ENCODE measurements at regions not wholly inside any gene's neighbourhood (a gene's known extent, or its start where the extent isn't known, plus 50 kb on each side); places are given as distances from the start of the nearest gene placed in this dataset.
A peak's percentile ranks its signal among the peaks of the same experiment; 100 is the strongest.
"Not testable (repeated sequence)": the region's sequence is repeated elsewhere in the genome, so short reads cannot be mapped to it uniquely, and the experiment has no call there.

DNA sequence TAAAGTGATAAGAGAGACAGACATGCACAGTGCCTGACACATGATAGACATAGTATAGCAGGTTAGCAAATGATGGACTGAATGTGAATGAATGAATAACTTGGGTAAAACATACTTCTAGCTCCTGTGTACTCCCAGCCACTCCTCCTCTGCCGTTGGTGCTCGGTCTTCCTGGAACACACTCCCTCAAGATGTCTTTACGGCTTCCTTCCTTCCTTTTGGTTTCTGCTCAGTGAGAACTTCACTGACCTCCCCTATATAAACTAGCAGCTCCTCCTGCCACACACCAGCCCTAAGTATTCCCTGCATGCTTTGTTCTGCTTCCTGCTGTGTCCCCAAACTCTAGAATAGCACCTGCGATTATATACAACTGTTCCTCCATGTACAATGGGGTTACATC is 50.2 kb downstream of the RAD54L2 start:
- no peak for DNase-seq (ENCODE audit: low read depth, low spot score)

DNA sequence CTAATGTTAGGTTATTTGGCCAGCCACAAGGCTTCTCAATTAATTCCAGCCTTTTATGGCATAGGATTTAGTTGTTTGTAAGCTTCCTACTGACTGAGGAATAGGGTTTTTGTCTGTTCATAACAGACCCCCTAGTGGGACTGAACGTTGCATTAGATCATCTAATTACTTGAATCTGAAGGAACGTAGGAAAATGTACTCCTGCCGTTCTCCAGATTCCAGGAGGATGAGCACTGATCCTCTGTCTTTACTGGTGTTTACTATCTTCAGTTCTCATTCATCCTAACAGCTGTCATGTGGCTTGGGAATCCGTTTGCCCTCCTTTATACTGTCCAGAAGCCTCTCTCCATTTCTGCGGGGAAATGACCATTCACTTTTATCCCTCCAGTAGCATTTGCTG is 52.7 kb downstream of the RAD54L2 start:
- DNase-seq (ENCODE audit: low read depth, low spot score): peak; percentile 12

DNA sequence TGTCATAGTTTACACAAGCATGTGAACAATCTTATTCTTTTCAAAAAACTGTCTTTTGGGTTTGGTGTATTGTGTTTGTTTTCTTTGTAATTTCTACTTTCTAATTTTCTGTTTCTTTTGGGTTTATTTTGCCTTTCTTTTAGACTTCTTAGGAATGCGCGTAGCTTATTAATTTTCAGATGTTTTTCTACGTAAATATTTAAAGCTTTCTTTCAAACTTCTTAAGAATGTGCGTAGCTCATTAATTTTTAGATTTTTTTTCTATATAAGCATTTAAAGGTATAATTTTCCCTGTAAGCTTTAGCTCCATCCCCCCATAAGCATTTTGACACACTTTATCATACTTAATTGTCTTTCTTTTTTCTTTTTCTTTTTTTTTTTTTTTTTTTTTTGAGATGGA is 55.2 kb downstream of the RAD54L2 start:
- no peak for DNase-seq (ENCODE audit: low read depth, low spot score)

DNA sequence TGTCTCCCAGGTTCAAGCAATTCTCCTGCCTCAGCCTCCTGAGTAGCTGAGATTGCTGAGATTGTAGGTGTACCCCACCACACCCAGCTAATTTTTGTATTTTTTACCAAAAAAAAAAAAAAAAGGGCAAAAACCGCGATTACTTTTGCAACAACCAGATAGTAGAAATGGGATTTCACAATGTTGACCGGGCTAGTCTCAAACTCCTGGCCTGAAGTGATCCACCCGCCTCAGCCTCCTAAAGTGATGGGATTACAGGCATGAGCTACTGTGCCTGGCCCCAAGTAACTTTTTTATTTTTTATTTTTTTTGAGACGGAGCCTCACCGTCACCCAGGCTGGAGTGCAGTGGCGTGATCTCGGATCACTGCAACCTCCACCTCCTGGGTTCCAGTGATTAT is 61.1 kb downstream of the RAD54L2 start:
- DNase-seq (ENCODE audit: low read depth, low spot score): not testable (repeated sequence)

DNA sequence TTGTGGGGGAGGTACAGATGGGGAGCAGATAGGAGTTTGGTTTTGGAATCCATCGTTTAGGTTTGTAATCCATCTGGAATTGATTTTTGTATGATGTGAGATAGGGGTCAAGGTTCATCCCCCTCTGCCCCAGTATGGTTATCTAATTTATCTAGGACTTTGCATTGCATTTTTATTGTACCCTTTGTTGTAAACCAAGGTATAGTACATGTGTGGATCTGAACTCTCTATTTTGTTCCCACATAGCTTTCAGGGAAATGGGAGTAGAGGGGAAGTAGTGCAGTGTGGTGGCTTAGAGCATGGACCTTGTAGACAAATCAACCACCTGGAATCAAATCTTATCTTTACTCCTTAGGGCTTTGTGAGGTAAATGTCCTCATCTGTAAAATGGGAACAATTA is 65.7 kb downstream of the RAD54L2 start:
- DNase-seq (ENCODE audit: low read depth, low spot score): no peak

DNA sequence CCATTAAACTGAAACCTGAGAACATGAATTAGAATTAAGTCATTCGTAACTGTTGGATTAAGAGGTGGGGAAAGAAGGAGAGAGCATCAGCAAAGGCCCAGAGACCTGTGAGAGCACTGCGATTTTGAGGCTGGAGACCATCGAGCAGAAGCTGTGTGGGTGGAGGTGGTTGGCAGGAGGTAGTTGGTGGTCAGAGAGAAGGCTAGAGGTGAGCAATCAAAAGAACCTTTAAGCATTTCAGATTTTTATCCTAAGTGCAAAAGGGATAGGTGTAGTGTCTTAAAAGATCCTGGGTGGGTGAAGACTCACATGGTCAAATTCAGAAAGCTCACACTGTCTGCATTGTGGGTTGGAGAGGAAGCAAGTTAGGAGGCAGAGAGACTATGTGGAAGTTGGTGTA is 65.1 kb upstream of the TEX264 start:
- DNase-seq (ENCODE audit: low read depth, low spot score): no peak

DNA sequence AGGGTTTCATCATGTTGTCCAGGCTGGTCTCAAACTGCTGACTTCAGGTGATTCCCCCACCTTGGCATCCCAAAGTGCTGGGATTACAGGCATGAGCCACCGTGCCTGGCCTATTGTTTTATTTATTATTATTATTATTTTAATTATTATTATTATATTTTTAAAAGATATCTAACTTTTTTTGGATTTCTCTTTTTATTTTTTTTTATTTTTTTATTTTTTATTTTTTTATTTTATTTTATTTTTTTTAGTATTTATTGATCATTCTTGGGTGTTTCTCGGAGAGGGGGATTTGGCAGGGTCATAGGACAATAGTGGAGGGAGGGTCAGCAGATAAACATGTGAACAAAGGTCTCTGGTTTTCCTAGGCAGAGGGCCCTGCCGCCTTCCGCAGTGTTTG is 64.2 kb upstream of the TEX264 start:
- not testable (repeated sequence) for DNase-seq (ENCODE audit: low read depth, low spot score)

DNA sequence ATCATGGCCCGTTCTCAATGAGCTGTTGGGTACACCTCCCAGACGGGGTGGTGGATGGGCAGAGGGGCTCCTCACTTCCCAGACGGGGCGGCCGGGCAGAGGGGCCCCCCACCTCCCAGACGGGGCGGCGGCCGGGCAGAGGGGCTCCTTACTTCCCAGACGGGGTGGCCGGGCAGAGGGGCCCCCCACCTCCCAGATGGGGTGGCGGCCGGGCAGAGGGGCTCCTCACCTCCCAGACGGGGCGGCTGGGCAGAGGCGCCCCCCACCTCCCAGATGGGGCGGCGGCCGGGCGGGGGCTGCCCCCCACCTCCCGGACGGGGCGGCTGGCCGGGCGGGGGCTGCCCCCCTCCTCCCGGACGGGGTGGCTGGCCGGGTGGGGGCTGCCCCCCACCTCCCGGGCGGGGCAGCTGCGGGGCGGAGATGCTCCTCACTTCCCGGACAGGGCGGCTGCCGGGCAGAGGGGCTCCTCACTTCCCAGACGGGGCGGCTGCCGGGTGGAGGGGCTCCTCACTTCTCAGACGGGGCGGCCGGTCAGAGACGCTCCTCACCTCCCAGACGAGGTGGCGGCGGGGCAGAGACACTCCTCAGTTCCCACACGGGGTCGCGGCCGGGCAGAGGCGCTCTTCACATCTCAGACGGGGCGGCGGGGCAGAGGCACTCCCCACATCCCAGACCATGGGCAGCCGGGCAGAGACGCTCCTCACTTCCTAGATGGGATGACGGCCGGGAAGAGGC is 63.3 kb upstream of the TEX264 start:
- not testable (repeated sequence) for DNase-seq (ENCODE audit: low read depth, low spot score)

DNA sequence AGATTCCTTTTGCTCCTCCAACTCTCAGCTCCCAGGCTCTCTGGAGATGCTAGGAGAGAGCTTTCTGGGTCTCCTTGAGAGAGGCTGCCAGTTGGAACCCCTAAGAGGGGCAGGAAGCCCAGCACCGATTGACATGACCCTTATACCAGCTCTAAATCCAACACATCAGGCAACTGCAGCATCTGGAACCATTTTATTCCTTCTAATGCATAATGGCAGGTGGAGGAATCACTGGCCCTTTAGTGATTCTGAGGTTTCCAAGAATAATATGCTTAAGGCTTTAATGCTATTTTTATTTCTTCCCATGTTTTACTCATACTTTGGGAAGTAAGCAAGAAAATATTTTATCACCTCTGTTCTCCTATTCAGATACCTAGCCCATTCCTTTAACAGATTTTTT is 60.3 kb upstream of the TEX264 start:
- DNase-seq (ENCODE audit: low read depth, low spot score): no peak

DNA sequence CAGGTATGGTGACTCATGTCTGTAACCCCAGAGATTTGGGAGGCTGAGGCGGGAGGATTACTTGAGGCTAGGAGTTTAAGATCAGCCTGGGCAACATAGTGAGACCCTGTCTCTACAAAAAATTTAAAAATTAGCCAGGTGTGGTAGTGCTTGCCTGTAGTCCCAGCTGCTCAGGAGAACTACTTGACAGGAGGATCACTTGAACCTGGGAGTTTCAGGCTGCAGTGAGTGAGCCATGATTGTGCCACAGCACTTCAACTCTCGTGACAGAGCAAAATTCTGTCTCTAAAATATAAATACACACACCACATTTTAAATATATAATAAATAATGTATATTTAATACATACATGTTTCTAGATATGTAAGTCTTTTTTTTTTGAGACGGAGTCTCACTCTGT is 53.5 kb upstream of the TEX264 start:
- DNase-seq (ENCODE audit: low read depth, low spot score): no peak

DNA sequence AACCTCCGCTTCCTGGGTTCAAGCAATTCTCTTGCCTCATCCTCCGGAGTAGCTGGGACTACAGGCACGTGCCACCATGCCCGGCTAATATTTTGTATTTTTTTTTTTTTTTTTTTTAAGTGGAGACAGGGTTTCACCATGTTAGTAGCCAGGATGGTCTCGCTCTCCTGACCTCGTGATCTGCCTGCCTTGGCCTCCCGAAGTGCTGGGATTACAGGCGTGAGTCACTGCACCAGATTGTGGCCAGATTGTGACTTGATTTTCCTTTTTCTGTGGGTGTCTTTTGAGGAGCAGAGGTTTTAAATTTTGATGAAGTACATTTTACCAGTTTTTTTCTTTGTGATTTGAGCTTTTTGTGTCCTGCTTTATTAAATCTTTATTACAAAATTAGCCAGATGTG is 53.0 kb upstream of the TEX264 start:
- not testable (repeated sequence) for DNase-seq (ENCODE audit: low read depth, low spot score)

DNA sequence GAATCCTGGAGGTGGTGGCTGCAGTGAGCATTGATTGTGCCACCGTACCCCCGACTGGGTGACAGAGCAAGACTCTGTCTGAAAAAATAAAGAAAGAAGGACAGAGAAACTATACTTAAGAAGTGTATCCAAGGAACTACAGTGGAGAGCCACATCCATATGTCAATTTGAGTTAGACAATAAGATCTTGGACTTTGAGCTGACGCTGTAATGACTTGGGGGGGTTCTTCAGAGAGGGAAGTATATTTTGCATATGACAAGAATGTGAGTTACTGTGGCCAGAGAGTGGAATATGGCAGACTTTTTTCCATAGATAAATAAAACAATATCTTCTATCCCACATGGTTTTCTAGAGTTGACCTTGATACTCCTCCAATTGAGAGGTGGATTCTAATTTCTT is 52.6 kb upstream of the TEX264 start:
- no peak for DNase-seq (ENCODE audit: low read depth, low spot score)

DNA sequence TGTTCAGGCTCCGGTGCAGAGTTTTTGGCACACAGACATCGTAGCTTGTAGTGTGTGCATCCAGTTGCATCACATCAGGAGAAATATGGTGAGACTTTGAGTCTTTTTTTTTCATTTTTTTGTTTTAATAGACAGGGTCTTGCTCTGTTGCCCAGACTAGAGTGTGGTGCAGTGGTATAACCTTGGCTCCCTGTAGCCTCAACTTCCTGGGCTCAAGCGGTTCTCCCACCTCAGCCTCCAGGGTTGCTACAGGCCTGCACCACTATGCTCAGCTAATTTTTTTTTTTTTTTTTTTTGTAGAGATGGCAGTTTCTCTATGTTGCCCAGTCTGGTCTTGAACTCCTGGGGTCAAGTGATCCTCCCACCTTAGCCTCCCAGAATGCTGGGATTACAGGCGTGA is 51.1 kb upstream of the TEX264 start:
- DNase-seq (ENCODE audit: low read depth, low spot score): no peak

DNA sequence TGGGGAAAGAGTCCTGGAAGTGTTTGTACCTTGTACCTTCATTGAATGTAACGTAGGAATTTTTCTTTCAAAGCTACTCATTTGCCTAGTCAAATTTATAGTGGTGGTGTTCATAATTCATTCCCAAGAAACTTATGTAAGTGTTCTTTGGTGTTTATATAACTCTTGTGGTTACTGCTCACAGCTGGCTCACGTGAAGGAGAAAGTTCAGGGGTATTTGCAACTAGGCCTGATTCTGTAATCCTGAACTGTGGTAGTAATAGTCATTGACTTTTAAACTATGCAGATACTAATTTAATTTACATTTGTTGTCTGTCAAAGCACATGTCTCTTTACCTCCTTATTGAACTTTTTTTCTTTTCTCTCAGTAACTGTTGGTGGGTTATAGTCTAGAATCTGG is 50.5 kb upstream of the TEX264 start:
- DNase-seq (ENCODE audit: low read depth, low spot score): no peak

DNA sequence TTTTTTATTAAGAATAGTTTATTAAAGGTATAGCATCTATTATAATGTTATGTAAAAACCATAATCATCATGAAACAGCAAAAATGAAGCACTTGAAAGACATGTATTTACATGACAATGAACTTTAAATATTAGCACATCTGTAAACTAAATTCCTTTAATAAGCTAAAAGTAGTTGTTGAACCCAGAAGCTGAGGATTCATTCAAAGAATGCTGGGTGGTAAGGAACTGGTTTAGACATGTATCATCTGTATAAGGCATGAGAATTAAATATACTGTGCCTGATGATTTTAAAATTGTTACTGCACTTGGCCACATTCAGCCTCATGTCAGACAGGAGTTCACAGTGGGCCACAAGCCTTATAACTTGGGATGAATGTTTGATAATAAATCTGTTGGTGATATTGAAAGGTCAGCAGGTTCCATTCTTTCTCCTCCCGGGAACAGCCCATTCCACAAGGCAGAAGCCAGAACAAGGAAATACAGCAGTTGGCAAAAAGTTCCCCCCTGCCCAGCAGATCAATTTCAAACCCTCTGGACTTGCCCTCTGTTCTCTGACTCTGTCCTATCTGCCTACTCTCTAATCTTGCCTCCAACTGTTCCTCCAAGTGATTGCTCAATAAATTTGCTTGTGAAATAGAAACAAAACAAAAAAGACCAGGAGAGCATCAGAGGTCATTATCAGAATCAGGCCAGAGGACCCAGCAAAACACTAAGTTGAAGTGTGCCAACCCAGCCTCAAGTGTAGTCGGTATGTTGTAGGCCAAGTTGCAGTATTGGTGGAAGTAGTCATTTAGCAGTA is 49.8 kb upstream of the TEX264 start:
- no peak for DNase-seq (ENCODE audit: low read depth, low spot score)

Data from astrocyte of the hippocampus (primary cell).